ENCODE measurements at regions not wholly inside any gene's neighbourhood (a gene's known extent, or its start where the extent isn't known, plus 50 kb on each side); places are given as distances from the start of the nearest gene placed in this dataset.
A peak's percentile ranks its signal among the peaks of the same experiment; 100 is the strongest.
"Not testable (repeated sequence)": the region's sequence is repeated elsewhere in the genome, so short reads cannot be mapped to it uniquely, and the experiment has no call there.

DNA sequence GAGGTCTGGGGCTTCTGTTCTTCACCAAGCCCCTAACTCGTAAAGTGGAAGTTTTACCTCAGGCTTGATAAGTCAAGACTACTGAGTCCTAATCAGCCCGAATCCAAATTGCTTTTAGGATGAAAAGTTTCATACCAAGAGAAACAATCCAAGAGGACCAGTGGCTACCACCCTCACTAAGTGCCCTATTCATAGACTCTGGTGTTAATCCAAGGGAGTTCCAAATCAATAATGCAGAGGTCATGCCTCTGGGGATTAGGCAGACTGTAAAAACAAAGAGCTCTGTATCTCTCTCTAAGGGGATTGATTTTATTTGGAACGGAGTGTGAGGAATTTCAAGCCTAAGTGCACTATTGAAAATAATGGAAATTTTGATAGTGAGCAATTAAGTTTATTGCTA, 76.3 kb upstream of the LMNTD1 start:
- WGBS, 2 donors: 87 to 88% methylated on average over 3 of the region's 3 CpGs
- TF ChIP-seq, protein P1, sequence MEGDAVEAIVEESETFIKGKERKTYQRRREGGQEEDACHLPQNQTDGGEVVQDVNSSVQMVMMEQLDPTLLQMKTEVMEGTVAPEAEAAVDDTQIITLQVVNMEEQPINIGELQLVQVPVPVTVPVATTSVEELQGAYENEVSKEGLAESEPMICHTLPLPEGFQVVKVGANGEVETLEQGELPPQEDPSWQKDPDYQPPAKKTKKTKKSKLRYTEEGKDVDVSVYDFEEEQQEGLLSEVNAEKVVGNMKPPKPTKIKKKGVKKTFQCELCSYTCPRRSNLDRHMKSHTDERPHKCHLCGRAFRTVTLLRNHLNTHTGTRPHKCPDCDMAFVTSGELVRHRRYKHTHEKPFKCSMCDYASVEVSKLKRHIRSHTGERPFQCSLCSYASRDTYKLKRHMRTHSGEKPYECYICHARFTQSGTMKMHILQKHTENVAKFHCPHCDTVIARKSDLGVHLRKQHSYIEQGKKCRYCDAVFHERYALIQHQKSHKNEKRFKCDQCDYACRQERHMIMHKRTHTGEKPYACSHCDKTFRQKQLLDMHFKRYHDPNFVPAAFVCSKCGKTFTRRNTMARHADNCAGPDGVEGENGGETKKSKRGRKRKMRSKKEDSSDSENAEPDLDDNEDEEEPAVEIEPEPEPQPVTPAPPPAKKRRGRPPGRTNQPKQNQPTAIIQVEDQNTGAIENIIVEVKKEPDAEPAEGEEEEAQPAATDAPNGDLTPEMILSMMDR (IDR thresholded peaks at IDR 0.05): no peak
- no peak for TF ChIP-seq POLR2A (IDR thresholded peaks at IDR 0.05)
- Histone ChIP-seq H3K9me3 (no peaks in the 10 kb centered on the region), H3K36me3 (ENCODE audit: low read depth, missing control alignments) (no peaks in the 10 kb centered on the region), H3K4me3 (no peak overlapping the region), H3K4me1 (no peaks in the 10 kb centered on the region), H3K27me3 (no peaks in the 10 kb centered on the region), H3K27ac (no peak overlapping the region)
- intact Hi-C loops (cut with DNase I; ENCODE audit: low total_unique reads): no loop called here
- no peak for DNase-seq

DNA sequence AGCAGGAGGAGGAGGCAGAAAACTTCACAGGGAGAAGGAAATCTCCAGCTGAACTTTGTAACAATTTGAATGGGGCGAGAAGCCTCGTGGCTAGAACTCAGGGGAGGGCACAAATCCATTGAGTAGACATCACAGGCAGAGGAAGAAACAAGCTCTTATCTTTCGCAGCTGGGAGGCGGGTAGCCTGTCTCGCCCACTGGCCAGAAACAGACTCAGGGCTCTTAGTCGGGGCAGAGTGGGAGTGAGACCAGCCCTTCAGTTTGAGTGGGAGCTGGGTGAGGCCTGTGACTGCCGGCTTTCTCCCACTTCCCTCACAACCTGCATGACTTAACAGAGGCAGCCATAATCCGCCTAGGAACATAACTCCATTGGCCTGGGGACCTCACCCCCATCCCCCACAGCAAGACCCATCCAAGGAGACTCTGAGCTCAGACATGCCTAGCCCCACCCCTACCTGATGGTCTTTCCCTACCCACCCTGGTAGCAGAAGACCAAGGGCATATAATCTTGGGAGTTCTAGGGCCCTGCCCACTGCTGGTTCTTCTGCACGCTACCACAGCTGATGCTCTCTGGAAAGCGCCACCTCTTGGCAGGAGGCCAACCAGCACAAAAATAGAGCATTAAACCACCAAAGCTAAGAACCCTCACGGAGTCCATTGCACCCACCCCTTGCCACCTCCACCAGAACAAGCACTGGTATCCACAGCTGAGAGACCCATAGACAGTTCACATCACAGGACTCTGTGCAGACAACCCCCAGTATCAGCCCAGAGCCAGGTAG, 77.8 kb upstream of the LMNTD1 start:
- H3K9me3 ChIP-seq; H3K4me3 ChIP-seq; H3K27me3 ChIP-seq; H3K36me3 ChIP-seq (ENCODE audit: low read depth, missing control alignments); H3K4me1 ChIP-seq; H3K27ac ChIP-seq; intact Hi-C loops (cut with DNase I; ENCODE audit: low total_unique reads): not testable (repeated sequence)
- 56 to 77% methylated on average over 11 of the region's 11 CpGs for WGBS, 2 donors
- peak; percentile 66 for DNase-seq

DNA sequence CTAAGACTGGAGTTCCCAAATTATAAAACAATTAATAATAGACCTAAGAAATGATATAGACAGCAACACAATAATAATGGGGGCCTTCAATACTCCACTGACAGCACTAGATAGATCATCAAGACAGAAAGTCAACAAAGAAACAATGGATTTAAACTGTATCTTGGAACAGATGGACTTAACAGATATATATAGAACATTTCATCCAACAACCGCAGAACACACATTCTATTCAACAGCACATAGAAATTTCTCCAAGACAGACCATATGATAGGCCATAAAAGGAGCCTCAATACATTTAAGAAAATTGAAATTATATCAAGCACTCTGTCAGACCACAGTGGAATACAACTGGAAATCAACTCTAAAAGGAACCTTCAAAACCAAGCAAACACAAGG, 80.1 kb upstream of the LMNTD1 start:
- H3K36me3 ChIP-seq (ENCODE audit: low read depth, missing control alignments); H3K9me3 ChIP-seq; intact Hi-C loops (cut with DNase I; ENCODE audit: low total_unique reads); DNase-seq; H3K27me3 ChIP-seq; H3K27ac ChIP-seq; H3K4me1 ChIP-seq; H3K4me3 ChIP-seq: not testable (repeated sequence)
- 89 to 96% methylated on average over 1 of the region's 1 CpG for WGBS, 2 donors

DNA sequence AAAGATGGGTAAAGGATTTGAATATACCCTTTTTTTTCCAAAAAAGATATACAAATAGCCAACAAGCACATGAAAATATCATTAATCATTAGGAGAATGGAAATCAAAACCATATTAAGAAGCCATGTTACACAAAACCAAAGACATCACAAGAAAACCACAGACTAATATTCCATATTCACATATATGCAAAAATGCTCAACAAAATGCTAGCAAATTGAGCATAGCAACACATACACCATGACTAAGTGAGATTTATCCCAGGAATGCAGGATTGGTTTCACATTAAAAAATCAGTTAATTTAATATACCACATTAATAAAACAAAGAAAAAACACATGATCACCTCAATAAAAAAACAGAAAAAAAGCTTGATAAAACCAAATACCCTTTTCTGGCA, 84.7 kb upstream of the LMNTD1 start:
- Histone ChIP-seq H3K9me3 (no peaks in the 10 kb centered on the region), H3K4me3 (no peak overlapping the region), H3K36me3 (ENCODE audit: low read depth, missing control alignments) (no peaks in the 10 kb centered on the region), H3K27me3 (no peaks in the 10 kb centered on the region), H3K27ac (no peak overlapping the region), H3K4me1 (no peaks in the 10 kb centered on the region)
- no peak for TF ChIP-seq POLR2A (IDR thresholded peaks at IDR 0.05)
- TF ChIP-seq, protein P1 (IDR thresholded peaks at IDR 0.05): no peak
- DNase-seq: no peak
- intact Hi-C loops (cut with DNase I; ENCODE audit: low total_unique reads): no loop called here

DNA sequence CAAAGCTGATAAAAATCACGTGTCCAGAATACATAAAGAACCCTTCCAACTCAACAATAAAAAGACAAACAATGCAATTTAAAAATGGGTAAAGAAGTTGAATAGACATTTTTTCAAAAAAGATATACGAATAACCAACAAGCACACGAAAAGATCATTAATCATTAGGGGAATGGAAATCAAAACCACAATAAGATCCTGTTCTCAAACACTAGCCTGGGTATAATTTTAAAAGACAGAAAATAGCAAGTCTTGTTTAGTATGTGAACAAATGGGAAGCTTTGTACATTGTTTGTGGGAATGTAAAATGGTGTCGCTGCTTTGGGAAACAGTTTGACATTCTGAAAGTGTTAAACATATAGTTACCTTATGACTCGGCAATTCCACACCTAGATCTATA, 86.3 kb upstream of the LMNTD1 start:
- TF ChIP-seq, protein P1 (IDR thresholded peaks at IDR 0.05): no peak
- TF ChIP-seq POLR2A (IDR thresholded peaks at IDR 0.05): no peak

DNA sequence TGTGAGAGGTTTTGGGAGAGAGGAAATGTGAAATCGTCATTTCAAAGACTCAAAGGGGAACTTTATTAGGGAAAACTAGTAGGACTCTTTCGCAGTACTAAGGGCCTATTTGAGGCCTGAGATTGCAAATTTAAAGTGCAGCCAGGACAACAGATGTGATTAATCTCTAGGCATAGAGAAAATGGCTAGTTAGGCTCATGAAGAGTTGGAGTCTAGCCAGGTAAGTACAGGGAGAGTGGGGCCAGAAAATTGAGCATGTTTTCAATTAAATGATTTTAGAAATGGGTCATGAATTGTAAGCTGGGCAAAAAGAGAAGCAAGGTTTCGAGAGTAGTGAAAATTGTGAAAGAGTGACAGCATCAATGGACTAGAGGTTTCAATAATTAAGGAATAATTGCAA, 91.9 kb upstream of the LMNTD1 start:
- no peaks in the 10 kb centered on the region for H3K36me3 ChIP-seq (ENCODE audit: low read depth, missing control alignments)
- TF ChIP-seq, protein P1 (IDR thresholded peaks at IDR 0.05): no peak
- TF ChIP-seq POLR2A (IDR thresholded peaks at IDR 0.05): no peak
- no peaks in the 10 kb centered on the region for H3K9me3 ChIP-seq
- intact Hi-C loops (cut with DNase I; ENCODE audit: low total_unique reads): no loop called here
- H3K27ac ChIP-seq: no peak overlapping the region
- no peaks in the 10 kb centered on the region for H3K4me1 ChIP-seq
- H3K4me3 ChIP-seq: no peak overlapping the region
- no peak for DNase-seq
- no peaks in the 10 kb centered on the region for H3K27me3 ChIP-seq
- 61 to 73% methylated on average over 3 of the region's 3 CpGs for WGBS, 2 donors

More for the DNA sequence above, 86.3 kb upstream of the LMNTD1 start:
- Histone ChIP-seq H3K9me3 (no peaks in the 10 kb centered on the region), H3K27me3 (no peaks in the 10 kb centered on the region), H3K27ac (no peak overlapping the region), H3K36me3 (ENCODE audit: low read depth, missing control alignments) (no peaks in the 10 kb centered on the region), H3K4me3 (no peak overlapping the region), H3K4me1 (no peaks in the 10 kb centered on the region)
- intact Hi-C loops (cut with DNase I; ENCODE audit: low total_unique reads): no loop called here
- WGBS, 2 donors: 87 to 89% methylated on average over 5 of the region's 5 CpGs
- no peak for DNase-seq

All from testis (tissue), 2 donors.